GM21737 (cell line): ENCODE measurements at regions not wholly inside any gene's neighbourhood (a gene's known extent, or its start where the extent isn't known, plus 50 kb on each side); places are given as distances from the start of the nearest gene placed in this dataset.
"Not testable (repeated sequence)": the region's sequence is repeated elsewhere in the genome, so short reads cannot be mapped to it uniquely, and the experiment has no call there.

Source experiments
- ATAC-seq: cut with Tn5 transposase; IDR thresholded peaks from one replicate; pipeline ENCODE4 v1.9.1; 2021; ENCODE audit warnings: mild to moderate bottlenecking, moderate library complexity; ENCODE audit not compliant: unreplicated experiment

- ATAC-seq: no peak
Measured at GRCh38 chr2:128605421-128605820, 286.8 kb upstream of the HS6ST1 start.

- no peak for ATAC-seq
Measured at GRCh38 chr2:128605931-128606330, 287.3 kb upstream of the HS6ST1 start.

- ATAC-seq: no peak
Measured at GRCh38 chr2:128606837-128607236, 288.2 kb upstream of the HS6ST1 start.

- no peak for ATAC-seq
Measured at GRCh38 chr2:128607440-128607839, 288.8 kb upstream of the HS6ST1 start.

GRCh38 chr2:128607911-128608506 lies 289.3 kb upstream of the HS6ST1 start:
- ATAC-seq: no peak

GRCh38 chr2:128608921-128609880 lies 290.5 kb upstream of the HS6ST1 start:
- ATAC-seq: no peak

GRCh38 chr2:128610496-128610895 lies 291.8 kb upstream of the HS6ST1 start:
- no peak for ATAC-seq

GRCh38 chr2:128611421-128612320 lies 293.0 kb upstream of the HS6ST1 start:
- ATAC-seq: no peak

GRCh38 chr2:128612628-128613027 lies 294.0 kb upstream of the HS6ST1 start:
- ATAC-seq: no peak

- ATAC-seq: no peak
Measured at GRCh38 chr2:128613351-128613750, 294.7 kb upstream of the HS6ST1 start.

- no peak for ATAC-seq
Measured at GRCh38 chr2:128613876-128614275, 295.2 kb upstream of the HS6ST1 start.

GRCh38 chr2:128614907-128615306 lies 296.2 kb upstream of the HS6ST1 start:
- ATAC-seq: not testable (repeated sequence)

- no peak for ATAC-seq
Measured at GRCh38 chr2:128615571-128615970, 296.9 kb upstream of the HS6ST1 start.

GRCh38 chr2:128617029-128617590 lies 298.4 kb upstream of the HS6ST1 start:
- no peak for ATAC-seq

- ATAC-seq: no peak
Measured at GRCh38 chr2:128617661-128618060, 299.0 kb upstream of the HS6ST1 start.

- ATAC-seq: no peak
Measured at GRCh38 chr2:128618642-128619041, 300.0 kb upstream of the HS6ST1 start.

- ATAC-seq: no peak
Measured at GRCh38 chr2:128619471-128620325, 301.0 kb upstream of the HS6ST1 start.

GRCh38 chr2:128621074-128621473 lies 302.4 kb upstream of the HS6ST1 start:
- ATAC-seq: no peak

- ATAC-seq: no peak
Measured at GRCh38 chr2:128622371-128622770, 303.7 kb upstream of the HS6ST1 start.
